IMR-90 (cell line): ENCODE measurements at regions not wholly inside any gene's neighbourhood (a gene's known extent, or its start where the extent isn't known, plus 50 kb on each side); places are given as distances from the start of the nearest gene placed in this dataset.

Experiments used
- ATAC-seq: fragments of 200-7000 bp; cut with Tn5 transposase; 2 replicates; pipeline ENCODE4 v1.9.1; 2020; ENCODE audit warnings: low read depth, mild to moderate bottlenecking, moderate library complexity
- BruUV-seq: library from RNA; stranded (reverse); fragments of 400-500 nt; replicated peaks from 2 replicates; lab custom pipeline; 2021; lab: Mats Ljungman, UMichigan
- CTCF ChIA-PET: fragments of 300-600 bp; formaldehyde crosslinking; extraction: SDS; loops from one replicate; lab custom pipeline; 2021; ENCODE audit warnings: antibody characterized with exemption; lab: Yijun Ruan, JAX
- POLR2A ChIA-PET: fragments of 300-600 bp; sonication (Branson Sonifier 250); formaldehyde crosslinking; loops from one replicate; lab custom pipeline; 2022; ENCODE audit warnings: antibody characterized with exemption; ENCODE audit not compliant: unreplicated experiment; lab: Charles Lee
- DNase-seq: peaks from one replicate; pipeline ENCODE4 v3.0.0; 2013
- H2AFZ ChIP-seq: replicated peaks from 2 replicates; pipeline ENCODE3; 2013; ENCODE audit warnings: low read length, mild to moderate bottlenecking; ENCODE audit not compliant: poor library complexity
- H2AK5ac ChIP-seq: 2 replicates; pipeline ENCODE4 v1.6.1; 2013; ENCODE audit warnings: low read depth, low read length, inconsistent platforms
- H2AK9ac ChIP-seq: replicated peaks from 2 replicates; pipeline ENCODE3; 2013; ENCODE audit warnings: mild to moderate bottlenecking, low read depth, low read length, moderate library complexity; ENCODE audit not compliant: poor library complexity
- H2BK120ac ChIP-seq: 2 replicates; pipeline ENCODE4 v1.6.1; 2013; ENCODE audit warnings: low read depth, low read length, inconsistent platforms
- H2BK15ac ChIP-seq: 3 replicates; pipeline ENCODE4 v1.6.1; 2013; ENCODE audit warnings: low read depth, low read length, inconsistent platforms
- H2BK20ac ChIP-seq: 2 replicates; pipeline ENCODE4 v1.6.1; 2013; ENCODE audit warnings: low read depth, mild to moderate bottlenecking, inconsistent platforms, low read length, moderate library complexity
- H2BK5ac ChIP-seq: 2 replicates; pipeline ENCODE4 v1.6.1; 2013; ENCODE audit warnings: mild to moderate bottlenecking, low read depth, low read length, inconsistent platforms; ENCODE audit not compliant: poor library complexity, severe bottlenecking
- H3K14ac ChIP-seq: replicated peaks from 2 replicates; pipeline ENCODE4 v1.6.1; 2013; ENCODE audit warnings: low read depth, low read length, inconsistent platforms
- H3K18ac ChIP-seq: 2 replicates; pipeline ENCODE4 v1.6.1; 2013; ENCODE audit warnings: low read depth, low read length, control low read depth
- H3K23ac ChIP-seq: 2 replicates; pipeline ENCODE4 v1.6.1; 2013; ENCODE audit warnings: low read depth, low read length, inconsistent platforms
- H3K27ac ChIP-seq: 2 replicates; pipeline ENCODE4 v1.5.1; 2013; ENCODE audit warnings: mild to moderate bottlenecking, control low read depth, low read length; ENCODE audit not compliant: insufficient read depth
- H3K27me3 ChIP-seq: 2 replicates; pipeline ENCODE4 v1.6.1; 2013; ENCODE audit warnings: low read length; ENCODE audit not compliant: control insufficient read depth, insufficient read depth
- H3K36me3 ChIP-seq: 2 replicates; pipeline ENCODE4 v1.6.1; 2013; ENCODE audit warnings: low read length, mixed read lengths; ENCODE audit not compliant: control insufficient read depth, insufficient read depth
- H3K4ac ChIP-seq: 2 replicates; pipeline ENCODE4 v1.6.1; 2013; ENCODE audit warnings: low read depth, low read length, inconsistent platforms
- H3K4me1 ChIP-seq: 2 replicates; pipeline ENCODE4 v1.6.1; 2013; ENCODE audit warnings: low read length, mixed read lengths; ENCODE audit not compliant: control insufficient read depth, insufficient read depth
- H3K4me2 ChIP-seq: 2 replicates; pipeline ENCODE4 v1.6.1; 2013; ENCODE audit warnings: low read depth, mild to moderate bottlenecking, control low read depth, low read length, moderate library complexity
- H3K4me3 ChIP-seq: 2 replicates; pipeline ENCODE4 v1.5.1; 2013; ENCODE audit warnings: low read depth, mild to moderate bottlenecking, control low read depth, low read length, moderate library complexity; ENCODE audit not compliant: insufficient read depth
- H3K56ac ChIP-seq: 2 replicates; pipeline ENCODE4 v1.6.1; 2013; ENCODE audit warnings: low read length, inconsistent platforms; ENCODE audit not compliant: insufficient read depth; ENCODE audit errors: extremely low read depth
- H3K79me1 ChIP-seq, 2 experiments: 2 replicates each; pipeline ENCODE4 v1.6.1; 2013; ENCODE audit warnings: low read length in 2 of 2, inconsistent platforms in 1 of 2, low read depth in 1 of 2
- H3K9ac ChIP-seq: 2 replicates; pipeline ENCODE4 v1.6.1; 2013; ENCODE audit warnings: low read depth, low read length, control low read depth
- H3K9me1 ChIP-seq: 2 replicates; pipeline ENCODE4 v1.6.1; 2013; ENCODE audit warnings: low read length, inconsistent platforms; ENCODE audit not compliant: insufficient read depth
- H3K9me3 ChIP-seq: 2 replicates; pipeline ENCODE4 v1.6.1; 2013; ENCODE audit warnings: low read length; ENCODE audit not compliant: control insufficient read depth, insufficient read depth
- H4K20me1 ChIP-seq: 2 replicates; pipeline ENCODE4 v1.6.1; 2013; ENCODE audit warnings: low read length, inconsistent platforms; ENCODE audit not compliant: insufficient read depth
- H4K5ac ChIP-seq: 2 replicates; pipeline ENCODE4 v1.6.1; 2013; ENCODE audit warnings: mild to moderate bottlenecking, low read depth, low read length, control low read depth
- H4K8ac ChIP-seq, 2 experiments: 2 replicates each; pipeline ENCODE4 v1.6.1; 2013; ENCODE audit warnings: low read depth in 2 of 2, low read length in 2 of 2, control low read depth in 1 of 2, inconsistent platforms in 1 of 2
- H4K91ac ChIP-seq: 2 replicates; pipeline ENCODE4 v1.6.1; 2013; ENCODE audit warnings: low read depth, low read length, inconsistent platforms; ENCODE audit not compliant: insufficient read depth
- BHLHE40 ChIP-seq: fragments of 150-350 bp; IDR thresholded peaks from 2 replicates; pipeline ENCODE4 v1.6.1; 2016; ENCODE audit warnings: mild to moderate bottlenecking, low read depth, low read length
- FOS ChIP-seq: fragments of 150-350 bp; IDR thresholded peaks from 2 replicates; pipeline ENCODE4 v1.6.1; 2016; ENCODE audit warnings: low read depth, low read length
- MAFK ChIP-seq: IDR thresholded peaks from 2 replicates; pipeline ENCODE4 v1.6.1; 2012; ENCODE audit warnings: low read depth, low read length, improper control_type of control experiment
- RAD21 ChIP-seq: IDR thresholded peaks from 2 replicates; pipeline ENCODE4 v1.6.1; 2012; ENCODE audit warnings: low read length, improper control_type of control experiment
- RFX5 ChIP-seq: IDR thresholded peaks from 2 replicates; pipeline ENCODE4 v1.8.0; 2012; ENCODE audit warnings: low read depth, mild to moderate bottlenecking, low read length, moderate library complexity
- WGBS, 2 experiments: methylation state at CpG; one replicate each; pipeline versions ENCODE4 v1.1.5 to v1.1.7; 2013; ENCODE audit warnings: missing lambda C conversion rate in 2 of 2; ENCODE audit not compliant: insufficient read length in 1 of 2; ENCODE audit errors: extremely low coverage in 2 of 2; 5-methylcytosine and 5-hydroxymethylcytosine counted together
- dilution Hi-C: fragments of 300-500 bp; cut with HindIII; formaldehyde crosslinking; loops from one replicate; pipeline ENCODE4 v1.14.3; 2018; ENCODE audit warnings: low sequenced_read_pairs; ENCODE audit not compliant: unreplicated experiment
- in situ Hi-C: fragments of 300-500 bp; cut with MboI; formaldehyde crosslinking; loops from 3 replicates; pipeline ENCODE4 v1.14.3; 2019; ENCODE audit warnings: low sequenced_read_pairs, inconsistent platforms, mixed read lengths
- intact Hi-C: fragments of 100-400 bp; cut with micrococcal nuclease; formaldehyde crosslinking; loops from 2 replicates; pipeline ENCODE4 v1.10.0; 2022
- TF ChIP-seq, protein P1 (sequence below): conservative IDR thresholded peaks from 2 replicates; pipeline ENCODE4 v1.5.1; 2012; ENCODE audit warnings: mild to moderate bottlenecking, low read depth, low read length, improper control_type of control experiment

DNA sequence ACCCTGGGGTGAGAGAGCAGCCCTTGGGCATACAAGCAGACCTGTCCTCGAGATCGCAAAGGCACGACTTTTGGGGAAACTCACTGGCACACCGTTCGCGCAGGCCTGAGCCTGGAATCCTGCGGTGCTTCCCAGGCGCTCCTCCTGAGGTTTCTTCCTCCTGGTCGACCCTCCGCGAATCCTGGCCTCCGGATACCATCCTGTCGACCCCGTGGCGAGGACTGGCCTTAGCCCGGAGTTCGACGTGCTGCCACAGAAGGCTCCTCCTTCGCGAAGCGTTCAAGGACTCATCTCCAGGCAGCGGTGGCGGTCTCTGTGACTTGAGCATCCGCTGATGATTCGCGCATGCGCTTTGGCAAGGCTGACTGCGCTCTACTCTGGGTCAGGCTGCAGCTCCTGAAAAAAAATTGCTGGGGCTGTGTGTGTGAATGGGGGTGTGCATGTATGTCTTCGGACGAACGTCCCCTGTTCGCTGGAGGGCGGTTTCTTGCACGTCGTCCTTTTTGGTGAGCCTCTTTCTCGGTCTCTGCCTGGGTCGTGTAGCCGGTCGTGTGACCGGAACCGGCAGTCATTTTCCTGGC, 64.4 kb upstream of the ZNF527 start:
- ATAC-seq: no peak

More for the DNA sequence above, 64.4 kb upstream of the ZNF527 start:
- 79% methylated on average over 20 of the region's 41 CpGs; no CpG with 5 or more reads in 1 of the 2 experiments for WGBS, 2 experiments
- H3K9ac ChIP-seq: no peak overlapping the region
- dilution Hi-C loops: no loop called here
- H3K27ac ChIP-seq: no peak overlapping the region
- H4K5ac ChIP-seq: no peak overlapping the region
- H4K20me1 ChIP-seq: no peaks in the 10 kb centered on the region
- no peak overlapping the region for H2AK5ac ChIP-seq
- no peaks in the 10 kb centered on the region for H3K27me3 ChIP-seq
- H3K9me1 ChIP-seq: no peaks in the 10 kb centered on the region
- H2BK120ac ChIP-seq: no peak overlapping the region
- no peak overlapping the region for H2AK9ac ChIP-seq
- intact Hi-C loops: no loop called here
- no peak overlapping the region for H4K8ac ChIP-seq
- H3K9me3 ChIP-seq: peaks cover 32% of the 10 kb centered on the region
- H2BK15ac ChIP-seq: no peak overlapping the region
- no peaks in the 10 kb centered on the region for H3K36me3 ChIP-seq
- in situ Hi-C loops: no loop called here
- no peak overlapping the region for H3K4me3 ChIP-seq
- no peak overlapping the region for H3K4ac ChIP-seq
- H3K18ac ChIP-seq: no peak overlapping the region
- no peak overlapping the region for H2BK20ac ChIP-seq
- no peak for DNase-seq
- no peaks in the 10 kb centered on the region for H3K4me1 ChIP-seq
- TF ChIP-seq RFX5 (no peak), MAFK (no peak), BHLHE40 (no peak), FOS (no peak), RAD21 (no peak)
- TF ChIP-seq, protein P1, sequence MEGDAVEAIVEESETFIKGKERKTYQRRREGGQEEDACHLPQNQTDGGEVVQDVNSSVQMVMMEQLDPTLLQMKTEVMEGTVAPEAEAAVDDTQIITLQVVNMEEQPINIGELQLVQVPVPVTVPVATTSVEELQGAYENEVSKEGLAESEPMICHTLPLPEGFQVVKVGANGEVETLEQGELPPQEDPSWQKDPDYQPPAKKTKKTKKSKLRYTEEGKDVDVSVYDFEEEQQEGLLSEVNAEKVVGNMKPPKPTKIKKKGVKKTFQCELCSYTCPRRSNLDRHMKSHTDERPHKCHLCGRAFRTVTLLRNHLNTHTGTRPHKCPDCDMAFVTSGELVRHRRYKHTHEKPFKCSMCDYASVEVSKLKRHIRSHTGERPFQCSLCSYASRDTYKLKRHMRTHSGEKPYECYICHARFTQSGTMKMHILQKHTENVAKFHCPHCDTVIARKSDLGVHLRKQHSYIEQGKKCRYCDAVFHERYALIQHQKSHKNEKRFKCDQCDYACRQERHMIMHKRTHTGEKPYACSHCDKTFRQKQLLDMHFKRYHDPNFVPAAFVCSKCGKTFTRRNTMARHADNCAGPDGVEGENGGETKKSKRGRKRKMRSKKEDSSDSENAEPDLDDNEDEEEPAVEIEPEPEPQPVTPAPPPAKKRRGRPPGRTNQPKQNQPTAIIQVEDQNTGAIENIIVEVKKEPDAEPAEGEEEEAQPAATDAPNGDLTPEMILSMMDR: no peak
- H3K56ac ChIP-seq: no peak overlapping the region
- BruUV-seq: no TSS peak
- no peaks in the 10 kb centered on the region for H3K79me1 ChIP-seq
- ChIA-PET POLR2A (no interaction called here), CTCF (no interaction called here)
- H3K23ac ChIP-seq: no peak overlapping the region
- H3K4me2 ChIP-seq: no peak overlapping the region
- H2BK5ac ChIP-seq: no peak overlapping the region
- no peak overlapping the region for H4K91ac ChIP-seq
- H2AFZ ChIP-seq: no peak overlapping the region
- H3K14ac ChIP-seq: no peak overlapping the region
